H1 (cell line): ENCODE measurements at regions not wholly inside any gene's neighbourhood (a gene's known extent, or its start where the extent isn't known, plus 50 kb on each side); places are given as distances from the start of the nearest gene placed in this dataset.

ENCODE experiments used
- EZH2 ChIP-seq: fragments of 200-600 bp; sonication (generic); IDR thresholded peaks from 2 replicates; pipeline ENCODE4 v1.7.1; 2012; ENCODE audit warnings: low read depth, mild to moderate bottlenecking, moderate library complexity, low read length, inconsistent platforms; ENCODE audit not compliant: severe bottlenecking
- RFX5 ChIP-seq: IDR thresholded peaks from 2 replicates; pipeline ENCODE4 v1.6.1; 2011; ENCODE audit warnings: low read depth, low read length, improper control_type of control experiment, borderline replicate concordance

DNA sequence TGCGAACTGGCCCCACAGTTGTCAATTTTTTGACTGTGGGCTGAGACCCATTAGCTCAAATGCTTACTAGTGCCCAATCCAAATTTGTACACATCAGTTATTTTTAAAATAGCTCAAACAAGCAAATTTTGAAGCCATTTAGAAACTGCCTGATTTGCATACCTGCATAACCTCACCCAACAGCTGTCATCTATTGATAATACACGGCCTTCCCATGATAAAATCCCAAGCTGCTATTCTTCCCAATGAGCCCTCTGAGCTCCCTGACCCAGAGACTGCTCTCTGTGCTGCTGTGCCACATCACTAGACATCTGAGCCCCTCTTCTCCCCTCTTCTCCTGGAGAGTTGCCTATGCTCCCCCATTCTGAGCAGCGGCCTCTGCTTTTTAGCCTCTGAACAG lies 140.5 kb upstream of the EEF1E1 start (continued):
- TF ChIP-seq RFX5 (no peak), EZH2 (no peak)
